Stimulated activated naive CD8-positive, alpha-beta T cell treated with anti-CD3 and anti-CD28 coated beads, Interleukin-15, Interleukin-2, amounts not matched to agents 100 ng/mL and 50 ng/mL, for 24 hours (primary cell): ENCODE measurements at regions not wholly inside any gene's neighbourhood (a gene's known extent, or its start where the extent isn't known, plus 50 kb on each side); places are given as distances from the start of the nearest gene placed in this dataset.

Source experiments
- H3K27ac Mint-ChIP-seq: one replicate; pipeline ENCODE4 v1.8.0; 2021; ENCODE audit warnings: mild to moderate bottlenecking, mixed read lengths
- H3K27me3 Mint-ChIP-seq: one replicate; pipeline ENCODE4 v1.8.0; 2021; ENCODE audit warnings: mixed read lengths
- H3K36me3 Mint-ChIP-seq: one replicate; pipeline ENCODE4 v1.8.0; 2021; ENCODE audit warnings: low read depth, mixed read lengths
- H3K4me1 Mint-ChIP-seq: one replicate; pipeline ENCODE4 v1.8.0; 2021; ENCODE audit warnings: low read depth, mixed read lengths
- H3K4me3 Mint-ChIP-seq: one replicate; pipeline ENCODE4 v1.8.0; 2021; ENCODE audit warnings: mild to moderate bottlenecking, mixed read lengths
- H3K9me3 Mint-ChIP-seq: one replicate; pipeline ENCODE4 v1.8.0; 2021; ENCODE audit warnings: mixed read lengths

DNA sequence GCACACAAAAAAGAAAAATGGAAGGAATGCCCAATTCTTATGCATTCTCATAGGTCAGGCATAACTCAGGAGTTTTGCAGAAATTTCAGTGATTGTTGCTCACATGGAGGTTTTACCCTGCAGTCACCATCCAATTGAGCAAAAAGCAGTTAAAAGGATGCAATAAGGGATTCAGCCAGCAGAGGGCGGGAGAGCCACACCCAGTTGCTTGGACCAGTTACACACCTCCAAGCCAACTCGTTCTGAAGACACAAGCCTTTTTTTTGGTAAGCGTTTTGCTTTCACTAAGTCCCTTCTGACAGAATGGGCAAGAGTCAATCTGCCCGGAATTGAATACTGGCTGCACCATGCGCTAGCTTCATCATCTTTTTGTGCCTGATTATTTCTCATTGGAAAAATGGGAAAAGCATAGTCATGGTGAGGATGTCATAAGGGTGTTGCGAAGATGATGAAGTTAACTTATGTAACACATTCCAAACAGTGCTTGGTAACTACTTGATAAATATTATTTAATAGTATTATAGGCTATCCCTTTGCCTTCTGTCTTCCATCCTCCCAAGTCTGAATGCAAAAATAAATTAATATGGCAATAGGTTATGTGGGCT is 154.4 kb upstream of the SGO1 start:
- H3K27ac Mint-ChIP-seq = no peak overlapping the region
- no peaks in the 10 kb centered on the region for H3K27me3 Mint-ChIP-seq
- H3K9me3 Mint-ChIP-seq = no peaks in the 10 kb centered on the region

DNA sequence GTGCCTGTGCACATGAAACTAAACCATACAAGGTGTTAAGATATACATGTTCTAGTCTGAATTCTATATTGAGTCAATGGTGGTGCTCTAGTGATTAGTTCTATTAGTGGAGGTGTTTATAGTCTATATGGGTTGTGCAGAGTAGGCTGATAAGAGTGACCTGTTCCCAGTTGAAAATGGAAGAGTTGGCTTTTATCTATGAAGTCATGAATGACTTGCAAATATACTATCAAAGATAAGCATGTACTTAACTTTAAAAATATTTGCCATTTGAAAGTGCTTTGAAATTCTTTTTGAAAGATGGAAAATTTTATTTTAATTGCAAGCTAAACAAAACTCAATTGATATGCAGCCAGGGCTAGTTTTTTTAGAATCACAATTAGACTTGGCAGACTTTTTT is 150.6 kb upstream of the SGO1 start:
- Mint-ChIP-seq H3K4me3 (no peak overlapping the region), H3K36me3 (no peaks in the 10 kb centered on the region), H3K27ac (no peak overlapping the region), H3K9me3 (no peaks in the 10 kb centered on the region), H3K27me3 (peaks cover 8% of the 10 kb centered on the region), H3K4me1 (no peaks in the 10 kb centered on the region)

More for the DNA sequence above, 154.4 kb upstream of the SGO1 start:
- H3K4me3 Mint-ChIP-seq = no peak overlapping the region
- no peaks in the 10 kb centered on the region for H3K36me3 Mint-ChIP-seq
- peaks cover 5% of the 10 kb centered on the region for H3K4me1 Mint-ChIP-seq

DNA sequence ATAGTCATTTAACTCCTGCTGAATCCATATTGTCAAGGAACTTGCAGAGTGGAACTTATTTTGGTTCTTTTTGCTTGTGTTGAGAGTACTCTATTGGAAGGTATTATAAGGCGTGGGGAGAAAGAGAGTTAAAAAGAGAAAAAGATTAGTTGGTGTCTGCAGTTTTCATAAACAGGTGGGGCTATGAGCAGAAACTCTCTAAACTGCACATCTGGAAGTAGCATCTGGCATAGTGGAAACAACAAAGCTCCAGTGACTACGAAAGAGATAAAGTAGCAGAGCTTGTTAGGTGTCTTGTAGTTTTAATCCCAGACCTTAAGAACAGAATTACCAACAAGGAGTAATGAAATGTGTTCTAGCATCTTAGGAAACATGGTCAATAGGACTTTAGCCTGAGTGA is 148.8 kb upstream of the SGO1 start:
- Mint-ChIP-seq H3K27ac (no peak overlapping the region), H3K9me3 (no peaks in the 10 kb centered on the region), H3K4me3 (no peak overlapping the region), H3K36me3 (no peaks in the 10 kb centered on the region), H3K27me3 (peaks cover 8% of the 10 kb centered on the region), H3K4me1 (no peaks in the 10 kb centered on the region)

DNA sequence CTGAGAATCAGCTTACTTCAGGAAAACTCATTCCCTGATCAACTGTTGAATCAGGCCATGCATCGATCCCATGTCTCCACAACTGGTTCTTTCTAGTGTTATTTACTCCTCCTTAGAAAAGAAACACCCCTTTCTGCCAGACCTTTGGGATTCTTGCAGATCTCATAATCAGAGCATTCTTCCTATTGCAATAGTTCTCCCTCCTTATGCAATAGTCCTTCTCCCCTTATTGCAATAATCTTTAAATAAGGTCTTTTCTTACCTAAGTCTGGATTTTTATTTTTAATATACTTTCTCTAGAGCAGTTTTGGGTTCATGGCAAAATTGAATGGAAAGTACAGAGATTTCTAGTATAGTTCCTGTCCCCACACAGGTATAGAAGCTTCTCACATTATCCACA is 141.9 kb upstream of the SGO1 start:
- Mint-ChIP-seq H3K9me3 (no peaks in the 10 kb centered on the region), H3K27ac (no peak overlapping the region), H3K27me3 (no peaks in the 10 kb centered on the region), H3K4me1 (no peaks in the 10 kb centered on the region), H3K4me3 (no peak overlapping the region), H3K36me3 (no peaks in the 10 kb centered on the region)

DNA sequence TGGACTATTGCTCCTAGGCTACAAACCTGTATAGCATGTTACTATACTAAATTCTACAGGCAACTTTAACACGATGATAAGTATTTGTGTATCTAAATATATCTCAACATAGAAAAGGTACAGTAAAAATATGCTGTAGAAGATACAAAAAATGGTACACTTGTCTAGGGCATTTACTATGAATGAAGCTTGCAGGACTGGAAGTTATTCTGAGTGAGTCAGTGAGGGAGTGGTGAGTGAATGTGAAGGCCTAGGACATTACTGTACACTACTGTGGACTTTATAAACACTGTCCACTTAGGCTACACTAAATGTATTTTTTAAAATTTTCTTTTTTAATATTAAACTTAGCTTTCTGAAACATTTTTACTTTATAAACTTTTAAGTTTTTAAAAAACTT is 140.5 kb upstream of the SGO1 start:
- Mint-ChIP-seq H3K27ac (no peak overlapping the region), H3K4me1 (no peaks in the 10 kb centered on the region), H3K9me3 (no peaks in the 10 kb centered on the region), H3K27me3 (no peaks in the 10 kb centered on the region), H3K36me3 (no peaks in the 10 kb centered on the region), H3K4me3 (no peak overlapping the region)

DNA sequence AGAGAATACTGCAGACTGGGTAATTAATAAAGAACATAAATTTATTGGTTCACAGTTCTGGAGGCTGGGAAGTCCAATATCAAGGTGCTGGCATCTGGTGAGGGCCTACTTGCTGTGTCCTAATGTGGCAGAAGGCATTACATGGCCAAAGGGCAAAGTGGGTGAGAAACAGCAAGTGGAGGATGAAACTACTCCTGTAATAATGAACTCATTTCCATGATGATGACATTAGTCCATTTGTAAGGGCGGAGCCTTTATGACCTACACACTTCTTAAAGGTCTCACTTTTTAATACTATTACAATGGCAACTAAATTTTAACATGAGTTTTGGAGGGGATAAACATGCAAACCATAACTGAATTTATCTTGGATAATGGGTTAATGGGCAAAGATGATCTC is 139.6 kb upstream of the SGO1 start:
- H3K36me3 Mint-ChIP-seq = no peaks in the 10 kb centered on the region
- no peaks in the 10 kb centered on the region for H3K9me3 Mint-ChIP-seq
- no peaks in the 10 kb centered on the region for H3K4me1 Mint-ChIP-seq
- no peaks in the 10 kb centered on the region for H3K27me3 Mint-ChIP-seq
- H3K27ac Mint-ChIP-seq = no peak overlapping the region
- H3K4me3 Mint-ChIP-seq = no peak overlapping the region

DNA sequence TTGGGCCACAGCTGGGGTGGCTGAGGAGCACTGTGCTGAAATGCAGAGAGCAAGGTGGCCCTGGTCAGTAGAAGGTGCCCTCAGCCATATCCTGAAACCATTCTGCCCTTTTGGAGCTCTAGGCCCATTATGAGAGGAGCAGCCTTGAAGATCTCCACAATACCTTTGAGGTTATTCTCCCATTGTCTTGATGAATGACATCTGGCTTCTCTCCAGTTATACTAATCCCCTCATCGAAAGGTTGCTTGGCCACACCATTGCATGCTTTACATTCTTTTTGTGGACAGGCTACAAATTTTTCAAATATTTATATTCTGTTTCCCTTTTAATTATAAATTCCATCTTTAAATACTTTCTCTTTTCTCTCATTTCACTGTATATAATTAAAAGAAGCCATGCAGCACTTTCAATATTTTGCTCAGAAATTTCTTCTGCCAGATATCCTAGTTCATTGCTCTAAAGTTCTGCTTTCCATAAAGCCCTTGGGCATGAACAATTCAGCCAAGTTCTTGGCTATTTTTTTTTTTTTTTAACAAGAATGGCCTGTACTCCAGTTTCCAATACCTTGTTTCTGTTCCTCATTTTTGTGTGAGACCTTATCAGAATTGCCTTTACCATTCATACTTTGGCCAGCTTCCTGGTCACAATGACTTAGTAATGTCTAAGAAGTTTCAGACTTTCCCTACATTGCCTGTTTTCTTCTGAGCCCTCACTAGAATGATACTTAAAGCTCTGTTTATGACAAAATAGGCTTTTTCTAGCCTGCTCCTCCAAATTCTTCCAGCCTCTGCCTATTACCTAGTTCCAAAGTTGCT is 138.9 kb upstream of the SGO1 start:
- no peaks in the 10 kb centered on the region for H3K36me3 Mint-ChIP-seq
- no peak overlapping the region for H3K4me3 Mint-ChIP-seq
- H3K4me1 Mint-ChIP-seq = no peaks in the 10 kb centered on the region
- H3K27me3 Mint-ChIP-seq = no peaks in the 10 kb centered on the region
- H3K9me3 Mint-ChIP-seq = no peaks in the 10 kb centered on the region
- H3K27ac Mint-ChIP-seq = no peak overlapping the region

DNA sequence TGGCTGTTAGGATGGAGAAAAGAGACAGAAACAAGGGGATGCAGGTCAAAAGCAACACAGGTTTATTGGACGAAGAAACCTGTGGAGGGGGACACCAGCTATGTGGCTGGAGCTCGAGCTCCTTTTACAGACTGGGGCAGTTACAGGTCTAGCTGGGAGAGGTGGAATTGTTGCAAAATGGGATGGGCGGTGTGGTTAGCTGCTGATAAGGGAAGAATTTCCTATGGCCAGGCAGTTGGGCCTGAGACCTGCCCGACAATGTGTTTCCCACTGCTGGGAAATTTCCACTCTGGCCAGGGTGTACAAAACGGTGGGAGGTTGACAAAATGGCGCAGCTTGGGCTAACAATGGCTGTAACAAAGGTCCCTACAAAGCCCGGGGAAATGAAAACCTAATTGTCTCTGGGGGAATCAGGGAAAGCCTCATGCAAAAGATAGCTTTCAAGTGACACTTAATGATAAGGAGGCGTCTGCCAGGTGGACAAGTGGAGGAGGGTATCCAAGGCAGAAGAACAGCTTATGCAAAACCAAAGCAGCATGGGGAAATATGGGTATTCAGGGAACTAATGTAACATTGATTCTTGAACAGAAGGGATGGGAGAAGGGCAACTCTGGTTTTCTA is 137.4 kb upstream of the SGO1 start:
- H3K4me3 Mint-ChIP-seq = no peak overlapping the region
- H3K27ac Mint-ChIP-seq = no peak overlapping the region
- H3K9me3 Mint-ChIP-seq = no peaks in the 10 kb centered on the region
- H3K4me1 Mint-ChIP-seq = no peaks in the 10 kb centered on the region
- no peaks in the 10 kb centered on the region for H3K27me3 Mint-ChIP-seq
- no peaks in the 10 kb centered on the region for H3K36me3 Mint-ChIP-seq

DNA sequence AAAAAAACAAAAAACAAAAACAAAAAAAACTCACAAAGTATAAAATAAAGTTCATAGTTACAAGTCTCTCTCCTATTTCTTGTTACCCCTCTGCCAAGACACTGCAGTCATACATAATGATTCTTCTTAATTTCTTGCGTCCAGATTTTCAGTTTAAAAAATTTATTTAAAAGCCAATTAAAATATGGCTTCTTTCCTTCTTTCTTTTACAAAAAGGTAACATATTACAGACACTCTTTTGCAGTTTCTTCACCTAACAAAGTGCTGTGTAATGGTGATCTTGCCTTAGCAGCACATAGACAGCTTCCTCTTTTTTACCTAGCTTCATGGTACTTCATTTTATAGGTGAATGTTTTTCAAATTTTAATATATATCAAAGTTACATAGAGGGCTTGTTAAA is 136.1 kb upstream of the SGO1 start:
- Mint-ChIP-seq H3K27ac (no peak overlapping the region), H3K36me3 (no peaks in the 10 kb centered on the region), H3K27me3 (no peaks in the 10 kb centered on the region), H3K4me3 (no peak overlapping the region), H3K9me3 (no peaks in the 10 kb centered on the region), H3K4me1 (no peaks in the 10 kb centered on the region)

DNA sequence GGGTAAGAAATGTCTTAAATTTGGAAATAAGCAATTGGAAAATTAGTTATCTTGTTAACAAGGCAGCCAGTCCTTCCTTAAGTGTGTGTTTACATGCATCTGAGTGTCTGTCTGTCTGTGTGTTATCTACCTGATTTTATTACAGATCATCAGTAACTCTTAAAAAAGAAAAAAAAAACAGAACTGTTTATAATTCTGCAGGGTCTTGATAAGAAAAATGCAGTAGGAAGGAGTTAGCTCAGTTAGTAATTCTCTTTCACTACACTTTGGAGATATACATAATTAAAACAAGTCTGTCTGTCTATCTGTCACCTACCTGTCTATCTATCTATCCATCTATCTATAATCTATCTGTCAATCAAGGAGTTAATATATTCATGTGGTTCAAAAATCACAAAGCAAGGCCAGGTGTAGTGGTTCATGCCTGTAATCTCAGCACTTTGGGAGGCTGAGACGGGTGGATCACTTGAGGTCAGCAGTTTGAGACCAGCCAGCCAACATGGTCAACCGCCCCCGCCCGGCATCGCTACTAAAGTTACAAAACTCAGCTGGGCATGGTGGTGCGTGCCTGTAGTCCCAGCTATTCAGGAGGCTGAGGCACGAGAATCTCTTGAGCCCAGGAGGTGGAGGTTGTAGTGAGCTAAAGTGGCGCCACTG is 135.5 kb upstream of the SGO1 start:
- H3K36me3 Mint-ChIP-seq = no peaks in the 10 kb centered on the region
- H3K9me3 Mint-ChIP-seq = no peaks in the 10 kb centered on the region
- H3K4me1 Mint-ChIP-seq = no peaks in the 10 kb centered on the region
- no peak overlapping the region for H3K27ac Mint-ChIP-seq
- no peak overlapping the region for H3K4me3 Mint-ChIP-seq
- H3K27me3 Mint-ChIP-seq = no peaks in the 10 kb centered on the region

DNA sequence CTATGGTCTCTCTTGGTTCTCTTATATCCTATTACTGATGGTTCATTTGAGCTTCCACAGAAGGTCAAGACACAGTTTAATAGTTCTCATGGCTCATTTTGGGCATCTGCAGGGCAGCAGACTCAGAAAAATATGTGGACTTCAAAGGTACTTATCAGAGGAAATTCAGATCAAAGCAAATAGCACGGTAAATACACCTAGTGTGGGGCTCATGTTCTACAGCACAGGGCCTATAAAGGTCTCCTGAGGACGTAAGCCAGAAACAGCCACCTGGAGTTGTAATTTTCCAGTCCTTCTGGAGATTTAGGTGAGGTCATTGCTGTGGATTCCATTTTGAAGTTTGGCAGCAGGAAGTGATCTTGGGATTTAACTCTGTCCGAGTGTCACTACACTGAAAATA is 134.5 kb upstream of the SGO1 start:
- Mint-ChIP-seq H3K4me3 (no peak overlapping the region), H3K4me1 (no peaks in the 10 kb centered on the region)

DNA sequence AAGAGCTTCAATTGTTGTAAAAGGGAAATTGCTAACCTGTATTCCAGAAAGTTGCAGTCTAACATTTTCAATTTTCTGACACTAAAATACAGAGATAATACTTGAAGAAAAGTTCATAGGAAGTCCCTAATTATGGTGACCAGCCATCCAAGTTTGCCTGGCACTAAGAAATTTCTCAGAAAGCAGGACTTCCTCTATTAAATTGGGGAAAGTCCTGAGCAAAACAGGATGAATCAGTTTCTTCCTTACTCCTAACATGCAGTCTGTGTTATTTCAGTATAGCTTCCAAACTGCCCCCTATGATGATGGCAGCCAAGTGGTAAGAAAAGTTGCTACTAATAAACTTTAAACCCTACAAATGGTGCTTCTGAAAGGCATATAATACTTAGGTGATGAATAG is 133.5 kb upstream of the SGO1 start:
- H3K36me3 Mint-ChIP-seq = no peaks in the 10 kb centered on the region
- no peaks in the 10 kb centered on the region for H3K4me1 Mint-ChIP-seq
- no peaks in the 10 kb centered on the region for H3K27me3 Mint-ChIP-seq
- H3K27ac Mint-ChIP-seq = no peak overlapping the region
- no peak overlapping the region for H3K4me3 Mint-ChIP-seq
- H3K9me3 Mint-ChIP-seq = no peaks in the 10 kb centered on the region

More for the DNA sequence above, 134.5 kb upstream of the SGO1 start:
- Mint-ChIP-seq H3K36me3 (no peaks in the 10 kb centered on the region), H3K27me3 (no peaks in the 10 kb centered on the region), H3K9me3 (no peaks in the 10 kb centered on the region), H3K27ac (no peak overlapping the region)

DNA sequence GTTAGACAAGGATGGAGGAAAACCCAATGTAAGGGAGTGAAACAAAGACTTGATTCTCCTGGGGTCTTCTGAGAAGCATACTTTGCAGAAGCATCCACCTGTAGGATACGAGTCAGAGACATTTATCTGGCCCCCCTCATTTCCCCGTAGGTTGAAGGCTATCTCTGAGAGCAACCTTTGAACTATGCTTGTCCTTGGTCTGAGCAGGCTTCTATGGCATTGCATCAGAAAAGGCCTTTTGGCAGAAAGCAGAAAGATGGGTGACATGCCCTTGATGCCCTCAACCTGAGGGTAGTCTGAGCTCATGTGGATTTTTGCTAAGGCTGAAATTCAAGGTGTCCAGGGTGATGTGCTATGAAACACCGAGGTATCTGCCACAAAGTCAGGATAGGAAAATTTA is 131.6 kb upstream of the SGO1 start:
- Mint-ChIP-seq H3K36me3 (no peaks in the 10 kb centered on the region), H3K9me3 (no peaks in the 10 kb centered on the region), H3K27ac (no peak overlapping the region), H3K4me3 (no peak overlapping the region), H3K27me3 (no peaks in the 10 kb centered on the region), H3K4me1 (no peaks in the 10 kb centered on the region)

DNA sequence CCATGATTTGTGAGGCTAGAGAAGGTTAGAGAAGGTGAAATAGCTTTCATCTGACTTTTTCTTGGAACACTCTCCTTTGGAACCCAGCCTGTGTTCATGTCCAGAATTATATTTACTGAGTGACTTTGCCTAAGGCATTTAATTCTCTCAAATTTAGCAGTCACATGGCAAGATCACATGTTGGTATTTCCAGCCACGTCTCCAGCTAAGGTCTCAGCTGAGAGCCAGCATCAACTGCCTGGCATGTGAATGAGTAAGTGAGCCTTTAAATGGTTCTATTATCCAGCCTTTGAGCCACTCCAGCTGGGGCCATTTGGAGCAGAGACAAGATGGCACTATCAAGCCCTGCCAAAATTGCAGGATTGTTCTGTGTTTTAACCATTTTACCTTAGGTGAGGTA is 130.2 kb upstream of the SGO1 start:
- Mint-ChIP-seq H3K27ac (no peak overlapping the region), H3K9me3 (no peaks in the 10 kb centered on the region), H3K4me3 (no peak overlapping the region), H3K27me3 (no peaks in the 10 kb centered on the region), H3K36me3 (no peaks in the 10 kb centered on the region), H3K4me1 (no peaks in the 10 kb centered on the region)

DNA sequence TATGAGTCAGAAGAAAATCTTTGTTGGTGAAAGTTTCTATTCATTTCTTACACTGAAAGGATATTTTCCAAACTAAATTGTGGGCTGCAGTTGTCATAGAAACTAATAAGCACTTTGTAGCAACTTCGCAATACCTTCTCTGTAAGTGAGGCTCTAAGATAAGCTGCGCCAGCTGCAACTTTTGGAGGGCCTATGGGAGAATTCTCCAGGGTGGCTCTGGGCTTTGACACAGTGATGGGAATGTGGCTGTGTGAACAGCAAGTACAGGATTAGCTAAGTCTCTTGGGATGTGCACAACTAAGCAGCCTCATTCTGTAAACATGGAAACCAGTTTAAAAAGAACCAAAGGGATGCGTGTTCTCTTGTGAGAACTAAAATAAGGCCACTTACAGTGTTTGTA is 124.6 kb upstream of the SGO1 start:
- no peak overlapping the region for H3K4me3 Mint-ChIP-seq
- H3K27me3 Mint-ChIP-seq = no peaks in the 10 kb centered on the region
- no peaks in the 10 kb centered on the region for H3K36me3 Mint-ChIP-seq
- H3K27ac Mint-ChIP-seq = no peak overlapping the region
- H3K9me3 Mint-ChIP-seq = no peaks in the 10 kb centered on the region
- no peaks in the 10 kb centered on the region for H3K4me1 Mint-ChIP-seq
